Kidney (tissue), 13 donors: ENCODE measurements at regions not wholly inside any gene's neighbourhood (a gene's known extent, or its start where the extent isn't known, plus 50 kb on each side); places are given as distances from the start of the nearest gene placed in this dataset.

ENCODE experiments used
- DNase-seq, 5 donors: peaks; one replicate each; pipeline ENCODE4 v3.0.0-alpha.2; 2013 to 2020
- FAIRE-seq: peaks from 2 replicates; lab custom pipeline; 2012; peaks lifted over from hg19 to GRCh38; lab: Jason Lieb, UNC
- H3K27ac ChIP-seq, 2 donors: one replicate each; pipeline ENCODE4 v1.7.0; 2013; ENCODE audit warnings: low read depth in 2 of 2, low read length in 2 of 2, inconsistent platforms in 1 of 2
- H3K27me3 ChIP-seq: one replicate; pipeline ENCODE4 v1.7.1; 2013; ENCODE audit warnings: low read length, inconsistent platforms; ENCODE audit not compliant: control insufficient read depth, insufficient read depth
- H3K36me3 ChIP-seq, 3 donors: one replicate each; pipeline versions ENCODE4 v1.7.0 to v1.7.1; 2013; ENCODE audit warnings: low read length in 3 of 3, control low read depth in 1 of 3, inconsistent platforms in 1 of 3; ENCODE audit not compliant: insufficient read depth in 3 of 3, control insufficient read depth in 2 of 3
- H3K4me1 ChIP-seq, 3 donors: one replicate each; pipeline versions ENCODE4 v1.7.0 to v1.7.1; 2013; ENCODE audit warnings: low read length in 3 of 3, inconsistent platforms in 1 of 3, low read depth in 1 of 3; ENCODE audit not compliant: control insufficient read depth in 2 of 3, insufficient read depth in 2 of 3
- H3K4me3 ChIP-seq, 3 donors: one replicate each; pipeline versions ENCODE4 v1.7.0 to v1.8.1; 2013; ENCODE audit warnings: low read length in 3 of 3, control low read depth in 1 of 3, inconsistent platforms in 1 of 3
- H3K9ac ChIP-seq, 3 donors: one replicate each; pipeline versions ENCODE4 v1.7.0 to v1.7.1; 2013; ENCODE audit warnings: low read length in 3 of 3, control low read depth in 1 of 3, inconsistent platforms in 1 of 3
- H3K9me3 ChIP-seq, 3 donors: one replicate each; pipeline versions ENCODE4 v1.7.0 to v1.7.1; 2013; ENCODE audit warnings: low read length in 3 of 3, control low read depth in 1 of 3, inconsistent platforms in 1 of 3; ENCODE audit not compliant: control insufficient read depth in 2 of 3, insufficient read depth in 1 of 3
- CTCF ChIP-seq: IDR thresholded peaks from 3 replicates; pipeline ENCODE4 v1.5.1; 2012; ENCODE audit warnings: mild to moderate bottlenecking, moderate library complexity, borderline replicate concordance; ENCODE audit not compliant: insufficient read depth; ENCODE audit errors: extremely low read depth
- intact Hi-C: fragments of 100-400 bp; cut with DNase I; formaldehyde crosslinking; loops from one replicate; pipeline ENCODE4 v1.11.1; 2022
- donor health status: control.
- donor health status: control.
- donor health status: control.
- donor health status: control.
- donor health status: control.
- donor health status: DM: yes; HTN: yes; CAD: no.
- donor health status: Normal renal cell carcinoma (clear cell type).

- Histone ChIP-seq H3K36me3 (no peaks in the 10 kb centered on the region), H3K9me3 (peaks cover 0 to 3% (median 0%) of the 10 kb centered on the region in 3 donors), H3K27ac (no peak overlapping the region), H3K4me1 (no peaks in the 10 kb centered on the region), H3K4me3 (no peak overlapping the region), H3K9ac (no peak overlapping the region), H3K27me3 (no peaks in the 10 kb centered on the region)
- FAIRE-seq = no peak
- no peak for TF ChIP-seq CTCF
- intact Hi-C loops = no loop called here
- no peak for DNase-seq
Measured at GRCh38 chr6:165204807-165205545, 104.4 kb downstream of the C6orf118 start.

GRCh38 chr6:165200178-165200577 lies 109.2 kb downstream of the C6orf118 start:
- no peak for FAIRE-seq
- DNase-seq = no peak
- Histone ChIP-seq H3K9ac (no peak overlapping the region), H3K4me1 (no peaks in the 10 kb centered on the region), H3K9me3 (peaks cover 0 to 13% (median 0%) of the 10 kb centered on the region in 3 donors), H3K27me3 (no peaks in the 10 kb centered on the region), H3K36me3 (no peaks in the 10 kb centered on the region), H3K27ac (no peak overlapping the region), H3K4me3 (no peak overlapping the region)
- intact Hi-C loops = no loop called here
- TF ChIP-seq CTCF = no peak

GRCh38 chr6:165191461-165191860 lies 117.9 kb downstream of the C6orf118 start:
- H3K4me1 ChIP-seq = no peaks in the 10 kb centered on the region
- no peak overlapping the region for H3K4me3 ChIP-seq
- FAIRE-seq = no peak
- H3K27me3 ChIP-seq = no peaks in the 10 kb centered on the region
- no peak overlapping the region for H3K27ac ChIP-seq
- intact Hi-C loops = no loop called here
- no peaks in the 10 kb centered on the region for H3K36me3 ChIP-seq
- no peak overlapping the region for H3K9ac ChIP-seq
- peaks cover 0 to 10% (median 0%) of the 10 kb centered on the region in 3 donors for H3K9me3 ChIP-seq
- no peak for TF ChIP-seq CTCF
- no peak for DNase-seq
